ENCODE measurements at regions not wholly inside any gene's neighbourhood (a gene's known extent, or its start where the extent isn't known, plus 50 kb on each side); places are given as distances from the start of the nearest gene placed in this dataset.
"Not testable (repeated sequence)": the region's sequence is repeated elsewhere in the genome, so short reads cannot be mapped to it uniquely, and the experiment has no call there.

GRCh38 chr14:106380740-106381139 lies 854.4 kb downstream of the TMEM121 start:
- no peak overlapping the region for H3K27ac ChIP-seq (ENCODE audit: low read length in 2 of 2)
- ATAC-seq (ENCODE audit: low read depth) (no peak), DNase-seq (no peak)
- H3K79me2 ChIP-seq (ENCODE audit: control insufficient read depth, insufficient read depth, low read length), result no peaks in the 10 kb centered on the region
- Mint-ChIP-seq H3K27me3 (peaks cover 23% of the 10 kb centered on the region), H3K4me1 (peaks cover 3% of the 10 kb centered on the region), H3K4me3 (no peak overlapping the region), H3K27ac (no peak overlapping the region), H3K9me3 (ENCODE audit: insufficient read depth) (no peaks in the 10 kb centered on the region)
- TF ChIP-seq CTCF (IDR thresholded peaks at IDR 0.05) (no peak), EZH2 (IDR thresholded peaks at IDR 0.05; ENCODE audit: borderline replicate concordance, insufficient read depth, low read depth, low read length, poor library complexity, severe bottlenecking) (no peak)
- H3K4me1 ChIP-seq (ENCODE audit: control insufficient read depth in 2 of 2, insufficient read depth in 2 of 2, low read length in 2 of 2), result peaks cover 0 to 10% of the 10 kb centered on the region in 2 donors
- POLR2A ChIA-PET, result no interaction called here
- H3K4me3 ChIP-seq (ENCODE audit: control extremely low read depth in 1 of 5, extremely low read depth in 1 of 5, insufficient read depth in 1 of 5, low read depth in 2 of 5, low read length in 4 of 5), result no peak overlapping the region
- intact Hi-C loops (cut with micrococcal nuclease), result no loop called here
- H3K27me3 ChIP-seq (replicated peaks in 1 of 4; ENCODE audit: control extremely low read depth in 1 of 4, control insufficient read depth in 3 of 4, insufficient read depth in 4 of 4, low read length in 3 of 4), result no peaks in the 10 kb centered on the region
- no CpG with 5 or more reads among the region's 2 CpGs for WGBS (ENCODE audit: insufficient coverage)
- no peaks in the 10 kb centered on the region for H4K20me1 ChIP-seq (ENCODE audit: control insufficient read depth, insufficient read depth, low read length, poor library complexity, severe bottlenecking)
- no peaks in the 10 kb centered on the region for H3K36me3 ChIP-seq (replicated peaks in 1 of 2; ENCODE audit: control extremely low read depth in 1 of 2, control insufficient read depth in 1 of 2, extremely low read depth in 1 of 2, insufficient read depth in 2 of 2, low read length in 1 of 2)
- CTCF ChIA-PET, result no interaction called here
- no peaks in the 10 kb centered on the region for H3K9me3 ChIP-seq (ENCODE audit: control extremely low read depth in 1 of 3, control insufficient read depth in 2 of 3, insufficient read depth in 1 of 3, low read length in 2 of 3)
- H3K9ac ChIP-seq (ENCODE audit: low read length), result no peak overlapping the region
- H2AFZ ChIP-seq (ENCODE audit: insufficient read depth, low read depth, low read length, poor library complexity, severe bottlenecking), result no peak overlapping the region
- H3K4me2 ChIP-seq (replicated peaks; ENCODE audit: low read depth, low read length, poor library complexity, severe bottlenecking), result no peak overlapping the region

- H3K36me3 ChIP-seq (replicated peaks in 1 of 2; ENCODE audit: control extremely low read depth in 1 of 2, control insufficient read depth in 1 of 2, extremely low read depth in 1 of 2, insufficient read depth in 2 of 2, low read length in 1 of 2); H3K4me3 Mint-ChIP-seq; H3K9me3 ChIP-seq (ENCODE audit: control extremely low read depth in 1 of 3, control insufficient read depth in 2 of 3, insufficient read depth in 1 of 3, low read length in 2 of 3); ATAC-seq (ENCODE audit: low read depth); H3K27ac ChIP-seq (ENCODE audit: low read length in 2 of 2); H3K4me3 ChIP-seq (ENCODE audit: control extremely low read depth in 1 of 5, extremely low read depth in 1 of 5, insufficient read depth in 1 of 5, low read depth in 2 of 5, low read length in 4 of 5); H4K20me1 ChIP-seq (ENCODE audit: control insufficient read depth, insufficient read depth, low read length, poor library complexity, severe bottlenecking); CTCF ChIA-PET; H3K9me3 Mint-ChIP-seq (ENCODE audit: insufficient read depth); H3K79me2 ChIP-seq (ENCODE audit: control insufficient read depth, insufficient read depth, low read length); POLR2A ChIA-PET; H3K4me1 Mint-ChIP-seq; H2AFZ ChIP-seq (ENCODE audit: insufficient read depth, low read depth, low read length, poor library complexity, severe bottlenecking); H3K9ac ChIP-seq (ENCODE audit: low read length); H3K4me1 ChIP-seq (ENCODE audit: control insufficient read depth in 2 of 2, insufficient read depth in 2 of 2, low read length in 2 of 2); H3K4me2 ChIP-seq (replicated peaks; ENCODE audit: low read depth, low read length, poor library complexity, severe bottlenecking); DNase-seq; intact Hi-C loops (cut with micrococcal nuclease); H3K27ac Mint-ChIP-seq: not testable (repeated sequence)
- peaks cover 41% of the 10 kb centered on the region for H3K27me3 Mint-ChIP-seq
- peaks cover 0 to 13% (median 0%) of the 10 kb centered on the region in 4 experiments for H3K27me3 ChIP-seq (replicated peaks in 1 of 4; ENCODE audit: control extremely low read depth in 1 of 4, control insufficient read depth in 3 of 4, insufficient read depth in 4 of 4, low read length in 3 of 4)
- 69% methylated on average over 6 of the region's 9 CpGs for WGBS (ENCODE audit: insufficient coverage)
Measured at GRCh38 chr14:106389186-106389585, 862.8 kb downstream of the TMEM121 start.
